ENCODE measurements at regions not wholly inside any gene's neighbourhood (a gene's known extent, or its start where the extent isn't known, plus 50 kb on each side); places are given as distances from the start of the nearest gene placed in this dataset.

- no peak for DNase-seq
- H3K4me1 ChIP-seq: peaks cover 10 to 12% of the 10 kb centered on the region in 2 donors
- TF ChIP-seq, protein P1, sequence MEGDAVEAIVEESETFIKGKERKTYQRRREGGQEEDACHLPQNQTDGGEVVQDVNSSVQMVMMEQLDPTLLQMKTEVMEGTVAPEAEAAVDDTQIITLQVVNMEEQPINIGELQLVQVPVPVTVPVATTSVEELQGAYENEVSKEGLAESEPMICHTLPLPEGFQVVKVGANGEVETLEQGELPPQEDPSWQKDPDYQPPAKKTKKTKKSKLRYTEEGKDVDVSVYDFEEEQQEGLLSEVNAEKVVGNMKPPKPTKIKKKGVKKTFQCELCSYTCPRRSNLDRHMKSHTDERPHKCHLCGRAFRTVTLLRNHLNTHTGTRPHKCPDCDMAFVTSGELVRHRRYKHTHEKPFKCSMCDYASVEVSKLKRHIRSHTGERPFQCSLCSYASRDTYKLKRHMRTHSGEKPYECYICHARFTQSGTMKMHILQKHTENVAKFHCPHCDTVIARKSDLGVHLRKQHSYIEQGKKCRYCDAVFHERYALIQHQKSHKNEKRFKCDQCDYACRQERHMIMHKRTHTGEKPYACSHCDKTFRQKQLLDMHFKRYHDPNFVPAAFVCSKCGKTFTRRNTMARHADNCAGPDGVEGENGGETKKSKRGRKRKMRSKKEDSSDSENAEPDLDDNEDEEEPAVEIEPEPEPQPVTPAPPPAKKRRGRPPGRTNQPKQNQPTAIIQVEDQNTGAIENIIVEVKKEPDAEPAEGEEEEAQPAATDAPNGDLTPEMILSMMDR (IDR thresholded peaks at IDR 0.05): no peak
- TF ChIP-seq POLR2A (IDR thresholded peaks at IDR 0.05): no peak
- intact Hi-C loops (cut with DNase I): no loop called here
- no peaks in the 10 kb centered on the region for H3K9me3 ChIP-seq
- H3K27me3 ChIP-seq: no peaks in the 10 kb centered on the region
- H3K27ac ChIP-seq: peak overlapping the region in 1 of 3 donors; percentile 21
- no peaks in the 10 kb centered on the region for H3K36me3 ChIP-seq
- no peak overlapping the region for H3K4me3 ChIP-seq (replicated peaks in 1 of 3)
- 17 to 20% methylated on average over 1 of the region's 1 CpG for WGBS, 2 donors
Observed at GRCh38 chr13:34300559-34300958, 482.6 kb downstream of the RFC3 start.

- H3K4me1 ChIP-seq: peaks cover 10 to 12% of the 10 kb centered on the region in 2 donors
- no peaks in the 10 kb centered on the region for H3K9me3 ChIP-seq
- no peaks in the 10 kb centered on the region for H3K27me3 ChIP-seq
- no peaks in the 10 kb centered on the region for H3K36me3 ChIP-seq
- no peak for DNase-seq
- intact Hi-C loops (cut with DNase I): no loop called here
- H3K4me3 ChIP-seq (replicated peaks in 1 of 3): no peak overlapping the region
- no peak overlapping the region for H3K27ac ChIP-seq
- TF ChIP-seq, protein P1 (IDR thresholded peaks at IDR 0.05): no peak
- TF ChIP-seq POLR2A (IDR thresholded peaks at IDR 0.05): no peak
Observed at GRCh38 chr13:34302596-34302995, 484.6 kb downstream of the RFC3 start.

DNA sequence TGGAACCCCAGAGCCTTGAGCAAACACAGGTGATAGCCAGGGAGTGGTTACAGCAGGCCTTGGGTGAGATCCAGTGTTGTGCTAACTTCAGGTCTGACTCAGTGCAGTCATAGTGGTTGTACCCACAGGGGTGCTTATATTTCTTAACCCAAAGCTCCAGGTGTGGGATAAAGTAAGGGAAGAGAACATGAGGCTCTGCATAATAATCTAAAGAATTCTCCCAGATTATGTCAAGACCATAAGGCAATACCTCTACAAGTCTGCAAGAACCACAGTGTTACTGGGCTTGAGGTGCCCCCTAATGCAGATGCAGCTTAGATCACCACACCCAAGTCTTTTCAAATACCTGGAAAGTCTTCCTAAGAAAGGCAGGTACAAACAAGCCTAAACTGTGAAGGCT, 485.4 kb downstream of the RFC3 start:
- intact Hi-C loops (cut with DNase I): no loop called here
- H3K27ac ChIP-seq: no peak overlapping the region
- no peaks in the 10 kb centered on the region for H3K27me3 ChIP-seq
- no peaks in the 10 kb centered on the region for H3K9me3 ChIP-seq
- H3K4me1 ChIP-seq: peaks cover 10 to 12% of the 10 kb centered on the region in 2 donors
- no peak overlapping the region for H3K4me3 ChIP-seq (replicated peaks in 1 of 3)
- TF ChIP-seq POLR2A (IDR thresholded peaks at IDR 0.05): no peak
- TF ChIP-seq, protein P1 (IDR thresholded peaks at IDR 0.05): no peak
- DNase-seq: no peak
- no peaks in the 10 kb centered on the region for H3K36me3 ChIP-seq

- Histone ChIP-seq H3K9me3 (no peaks in the 10 kb centered on the region), H3K4me3 (replicated peaks in 1 of 3) (no peak overlapping the region), H3K4me1 (no peaks in the 10 kb centered on the region), H3K36me3 (no peaks in the 10 kb centered on the region), H3K27me3 (no peaks in the 10 kb centered on the region), H3K27ac (no peak overlapping the region)
- no peak for DNase-seq
- TF ChIP-seq POLR2A (IDR thresholded peaks at IDR 0.05): no peak
- TF ChIP-seq, protein P1 (IDR thresholded peaks at IDR 0.05): no peak
- 76 to 82% methylated on average over 5 of the region's 5 CpGs for WGBS, 2 donors
- intact Hi-C loops (cut with DNase I): no loop called here
Observed at GRCh38 chr13:34307607-34308006, 489.7 kb downstream of the RFC3 start.

DNA sequence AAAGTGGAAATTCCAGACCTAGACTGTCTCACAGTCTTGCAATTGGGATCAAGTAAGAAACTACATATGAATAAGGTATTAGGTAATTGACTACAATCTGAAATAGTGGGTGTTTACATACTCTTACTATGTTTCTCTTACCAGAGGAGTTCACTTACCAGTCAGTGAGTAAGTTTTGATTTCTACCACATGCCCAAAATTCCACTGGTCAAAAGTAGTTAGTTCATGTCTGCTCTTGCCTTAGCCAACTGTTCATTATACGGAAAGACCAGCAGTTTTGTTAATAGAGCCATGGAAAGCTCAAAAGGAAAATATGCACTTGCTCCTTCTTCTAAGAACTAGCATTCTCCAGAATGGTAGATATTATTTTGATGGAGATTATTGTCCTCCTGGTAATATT, 490.8 kb downstream of the RFC3 start:
- Histone ChIP-seq H3K4me1 (no peaks in the 10 kb centered on the region), H3K9me3 (no peaks in the 10 kb centered on the region), H3K36me3 (no peaks in the 10 kb centered on the region), H3K27me3 (no peaks in the 10 kb centered on the region), H3K4me3 (replicated peaks in 1 of 3) (no peak overlapping the region), H3K27ac (peak overlapping the region in 1 of 3 donors; percentile 30)
- intact Hi-C loops (cut with DNase I): no loop called here
- no peak for TF ChIP-seq POLR2A (IDR thresholded peaks at IDR 0.05)
- TF ChIP-seq, protein P1 (IDR thresholded peaks at IDR 0.05): no peak
- 57 to 65% methylated on average over 1 of the region's 1 CpG for WGBS, 2 donors
- no peak for DNase-seq

Data from thyroid gland (tissue), 4 donors.